ENCODE measurements at regions not wholly inside any gene's neighbourhood (a gene's known extent, or its start where the extent isn't known, plus 50 kb on each side); places are given as distances from the start of the nearest gene placed in this dataset.

DNA sequence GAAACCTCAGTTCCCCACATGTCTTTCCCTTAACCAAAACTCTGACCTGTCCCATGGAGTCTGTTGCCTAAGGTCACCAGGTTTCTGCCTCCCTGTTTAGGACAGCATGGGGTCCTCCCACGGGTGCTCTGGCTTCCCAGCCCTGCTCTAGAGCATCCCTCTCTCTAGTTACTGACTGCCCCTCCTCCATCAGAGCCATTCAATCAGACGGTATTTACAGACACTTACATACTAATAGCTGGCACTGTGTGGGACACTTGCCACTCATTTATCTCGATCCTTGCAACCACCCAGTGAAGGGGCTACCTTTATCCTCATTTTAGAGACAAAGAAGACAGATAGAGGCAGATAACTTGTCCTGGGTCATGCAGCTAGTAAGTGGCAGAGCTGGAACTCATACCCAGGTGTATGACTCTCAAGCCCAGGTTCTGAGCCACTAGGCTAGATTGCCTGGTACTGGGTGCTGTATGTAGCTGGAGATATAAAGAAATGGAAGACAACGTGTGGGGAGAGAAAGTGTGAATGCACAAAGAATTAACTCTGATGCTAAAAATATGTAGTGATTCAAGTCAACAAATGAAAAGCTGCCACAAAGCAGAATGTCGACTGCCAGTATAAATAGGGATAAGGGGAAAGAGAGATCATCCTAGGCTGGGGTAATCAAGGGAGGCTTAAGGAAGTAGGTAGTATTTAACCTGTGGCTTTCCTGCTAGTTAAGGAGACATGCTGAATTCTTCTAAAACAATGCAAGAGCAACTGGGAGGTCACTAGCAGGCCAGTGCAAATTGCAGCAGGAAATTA is 52.5 kb upstream of the PDE8B start:
- Histone ChIP-seq H3K36me3 (replicated peaks; ENCODE audit: insufficient read depth, low read depth) (no peaks in the 10 kb centered on the region), H4K20me1 (ENCODE audit: insufficient read depth, poor library complexity, severe bottlenecking) (no peaks in the 10 kb centered on the region), H2AFZ (no peak overlapping the region), H3K9me2 (replicated peaks; ENCODE audit: insufficient read depth) (no peaks in the 10 kb centered on the region), H3K4me1 (ENCODE audit: insufficient read depth) (no peaks in the 10 kb centered on the region), H3K27ac (no peak overlapping the region), H3K4me2 (no peak overlapping the region), H3K4me3 (no peak overlapping the region), H3K9me3 (ENCODE audit: low read depth) (no peaks in the 10 kb centered on the region), H3K79me2 (no peaks in the 10 kb centered on the region), H3K27me3 (no peaks in the 10 kb centered on the region)
- 46% methylated on average over 5 of the region's 5 CpGs for WGBS (ENCODE audit: low lambda C conversion rate, missing lambda C conversion rate)
- DNase-seq (ENCODE audit: low spot score), result no peak
- TF ChIP-seq, protein P1, sequence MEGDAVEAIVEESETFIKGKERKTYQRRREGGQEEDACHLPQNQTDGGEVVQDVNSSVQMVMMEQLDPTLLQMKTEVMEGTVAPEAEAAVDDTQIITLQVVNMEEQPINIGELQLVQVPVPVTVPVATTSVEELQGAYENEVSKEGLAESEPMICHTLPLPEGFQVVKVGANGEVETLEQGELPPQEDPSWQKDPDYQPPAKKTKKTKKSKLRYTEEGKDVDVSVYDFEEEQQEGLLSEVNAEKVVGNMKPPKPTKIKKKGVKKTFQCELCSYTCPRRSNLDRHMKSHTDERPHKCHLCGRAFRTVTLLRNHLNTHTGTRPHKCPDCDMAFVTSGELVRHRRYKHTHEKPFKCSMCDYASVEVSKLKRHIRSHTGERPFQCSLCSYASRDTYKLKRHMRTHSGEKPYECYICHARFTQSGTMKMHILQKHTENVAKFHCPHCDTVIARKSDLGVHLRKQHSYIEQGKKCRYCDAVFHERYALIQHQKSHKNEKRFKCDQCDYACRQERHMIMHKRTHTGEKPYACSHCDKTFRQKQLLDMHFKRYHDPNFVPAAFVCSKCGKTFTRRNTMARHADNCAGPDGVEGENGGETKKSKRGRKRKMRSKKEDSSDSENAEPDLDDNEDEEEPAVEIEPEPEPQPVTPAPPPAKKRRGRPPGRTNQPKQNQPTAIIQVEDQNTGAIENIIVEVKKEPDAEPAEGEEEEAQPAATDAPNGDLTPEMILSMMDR (IDR thresholded peaks at IDR 0.05; ENCODE audit: poor library complexity), result no peak
- no peak for TF ChIP-seq EZH2 (IDR thresholded peaks at IDR 0.05; ENCODE audit: borderline replicate concordance)
- TF ChIP-seq EZH2phosphoT487 (IDR thresholded peaks at IDR 0.05; ENCODE audit: low read depth, severe bottlenecking, unreplicated experiment), result no peak

DNA sequence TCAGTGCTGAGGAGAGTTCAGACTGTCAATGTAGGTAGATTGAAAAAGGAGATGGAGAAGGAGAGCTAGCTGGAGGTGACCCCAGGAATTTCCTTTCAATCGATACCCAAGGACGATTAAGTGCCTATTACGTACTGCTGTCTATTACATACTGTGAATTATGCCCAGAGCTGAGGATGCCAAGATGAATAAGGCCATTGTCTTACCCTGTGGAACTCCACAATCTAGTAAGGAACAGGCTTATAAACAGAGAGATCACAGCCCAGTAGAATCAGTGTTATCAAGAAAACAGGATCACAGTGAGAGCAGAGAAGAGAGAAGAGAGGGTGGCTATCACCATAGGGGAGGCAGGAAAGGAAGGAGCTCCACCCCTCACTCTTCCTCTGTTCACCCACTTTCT is 54.1 kb upstream of the PDE8B start:
- no peak overlapping the region for H2AFZ ChIP-seq
- H3K27me3 ChIP-seq, result no peaks in the 10 kb centered on the region
- no peaks in the 10 kb centered on the region for H3K9me3 ChIP-seq (ENCODE audit: low read depth)
- no peaks in the 10 kb centered on the region for H3K79me2 ChIP-seq
- 90% methylated on average over 3 of the region's 3 CpGs for WGBS (ENCODE audit: low lambda C conversion rate, missing lambda C conversion rate)
- no peak for TF ChIP-seq EZH2 (IDR thresholded peaks at IDR 0.05; ENCODE audit: borderline replicate concordance)
- TF ChIP-seq, protein P1 (IDR thresholded peaks at IDR 0.05; ENCODE audit: poor library complexity), result no peak
- no peak for TF ChIP-seq EZH2phosphoT487 (IDR thresholded peaks at IDR 0.05; ENCODE audit: low read depth, severe bottlenecking, unreplicated experiment)
- H3K4me1 ChIP-seq (ENCODE audit: insufficient read depth), result no peaks in the 10 kb centered on the region
- H3K4me3 ChIP-seq, result no peak overlapping the region
- H3K9me2 ChIP-seq (replicated peaks; ENCODE audit: insufficient read depth), result no peaks in the 10 kb centered on the region
- no peak for DNase-seq (ENCODE audit: low spot score)
- H4K20me1 ChIP-seq (ENCODE audit: insufficient read depth, poor library complexity, severe bottlenecking), result no peaks in the 10 kb centered on the region
- H3K27ac ChIP-seq, result no peak overlapping the region
- H3K36me3 ChIP-seq (replicated peaks; ENCODE audit: insufficient read depth, low read depth), result no peaks in the 10 kb centered on the region
- no peak overlapping the region for H3K4me2 ChIP-seq

GRCh38 chr5:77155179-77155785 is 55.2 kb upstream of the PDE8B start:
- Histone ChIP-seq H3K4me1 (ENCODE audit: insufficient read depth) (no peaks in the 10 kb centered on the region), H3K79me2 (no peaks in the 10 kb centered on the region), H3K9me3 (ENCODE audit: low read depth) (no peaks in the 10 kb centered on the region), H3K4me3 (no peak overlapping the region), H3K36me3 (replicated peaks; ENCODE audit: insufficient read depth, low read depth) (no peaks in the 10 kb centered on the region), H3K9me2 (replicated peaks; ENCODE audit: insufficient read depth) (no peaks in the 10 kb centered on the region), H3K4me2 (no peak overlapping the region), H3K27me3 (no peaks in the 10 kb centered on the region), H2AFZ (no peak overlapping the region), H4K20me1 (ENCODE audit: insufficient read depth, poor library complexity, severe bottlenecking) (no peaks in the 10 kb centered on the region), H3K27ac (no peak overlapping the region)
- no peak for TF ChIP-seq EZH2 (IDR thresholded peaks at IDR 0.05; ENCODE audit: borderline replicate concordance)
- TF ChIP-seq EZH2phosphoT487 (IDR thresholded peaks at IDR 0.05; ENCODE audit: low read depth, severe bottlenecking, unreplicated experiment), result no peak
- TF ChIP-seq, protein P1 (IDR thresholded peaks at IDR 0.05; ENCODE audit: poor library complexity), result no peak
- DNase-seq (ENCODE audit: low spot score), result no peak
- 89% methylated on average over 8 of the region's 8 CpGs for WGBS (ENCODE audit: low lambda C conversion rate, missing lambda C conversion rate)
